D721Med (cell line): ENCODE measurements at regions not wholly inside any gene's neighbourhood (a gene's known extent, or its start where the extent isn't known, plus 50 kb on each side); places are given as distances from the start of the nearest gene placed in this dataset.

Experiments
- DNase-seq: peaks from one replicate; pipeline ENCODE4 v3.0.0; 2011; ENCODE audit warnings: low spot score; ENCODE audit not compliant: insufficient read length
- FAIRE-seq: peaks from 2 replicates; lab custom pipeline; 2011; peaks lifted over from hg19 to GRCh38; lab: Jason Lieb, UNC
- TF ChIP-seq, protein P1 (sequence below): IDR thresholded peaks from 2 replicates; pipeline ENCODE4 v1.5.1; 2012; ENCODE audit warnings: mild to moderate bottlenecking, control low read depth; ENCODE audit not compliant: insufficient read depth; ENCODE audit errors: missing control alignments

DNA sequence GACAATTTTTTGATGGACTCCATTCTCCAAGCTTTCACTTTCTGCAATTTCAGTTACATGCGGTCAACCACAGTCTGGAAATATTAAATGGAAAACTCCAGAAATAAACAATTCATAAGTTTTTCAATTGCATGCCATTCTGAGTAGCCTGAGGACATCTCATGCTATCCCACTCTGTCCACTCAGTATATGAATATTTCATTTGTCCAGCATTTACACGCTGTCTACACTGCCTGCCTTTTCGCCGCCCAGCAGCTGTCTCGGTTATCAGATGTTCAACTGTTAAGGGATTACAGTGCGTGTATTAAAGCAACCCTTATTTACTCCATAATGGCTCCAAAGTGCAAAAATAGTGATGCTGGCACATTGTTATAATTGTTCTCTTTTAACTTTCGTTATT, 116.3 kb downstream of the ADSS2 start:
- FAIRE-seq = no peak
- no peak for DNase-seq
- TF ChIP-seq, protein P1, sequence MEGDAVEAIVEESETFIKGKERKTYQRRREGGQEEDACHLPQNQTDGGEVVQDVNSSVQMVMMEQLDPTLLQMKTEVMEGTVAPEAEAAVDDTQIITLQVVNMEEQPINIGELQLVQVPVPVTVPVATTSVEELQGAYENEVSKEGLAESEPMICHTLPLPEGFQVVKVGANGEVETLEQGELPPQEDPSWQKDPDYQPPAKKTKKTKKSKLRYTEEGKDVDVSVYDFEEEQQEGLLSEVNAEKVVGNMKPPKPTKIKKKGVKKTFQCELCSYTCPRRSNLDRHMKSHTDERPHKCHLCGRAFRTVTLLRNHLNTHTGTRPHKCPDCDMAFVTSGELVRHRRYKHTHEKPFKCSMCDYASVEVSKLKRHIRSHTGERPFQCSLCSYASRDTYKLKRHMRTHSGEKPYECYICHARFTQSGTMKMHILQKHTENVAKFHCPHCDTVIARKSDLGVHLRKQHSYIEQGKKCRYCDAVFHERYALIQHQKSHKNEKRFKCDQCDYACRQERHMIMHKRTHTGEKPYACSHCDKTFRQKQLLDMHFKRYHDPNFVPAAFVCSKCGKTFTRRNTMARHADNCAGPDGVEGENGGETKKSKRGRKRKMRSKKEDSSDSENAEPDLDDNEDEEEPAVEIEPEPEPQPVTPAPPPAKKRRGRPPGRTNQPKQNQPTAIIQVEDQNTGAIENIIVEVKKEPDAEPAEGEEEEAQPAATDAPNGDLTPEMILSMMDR = no peak

DNA sequence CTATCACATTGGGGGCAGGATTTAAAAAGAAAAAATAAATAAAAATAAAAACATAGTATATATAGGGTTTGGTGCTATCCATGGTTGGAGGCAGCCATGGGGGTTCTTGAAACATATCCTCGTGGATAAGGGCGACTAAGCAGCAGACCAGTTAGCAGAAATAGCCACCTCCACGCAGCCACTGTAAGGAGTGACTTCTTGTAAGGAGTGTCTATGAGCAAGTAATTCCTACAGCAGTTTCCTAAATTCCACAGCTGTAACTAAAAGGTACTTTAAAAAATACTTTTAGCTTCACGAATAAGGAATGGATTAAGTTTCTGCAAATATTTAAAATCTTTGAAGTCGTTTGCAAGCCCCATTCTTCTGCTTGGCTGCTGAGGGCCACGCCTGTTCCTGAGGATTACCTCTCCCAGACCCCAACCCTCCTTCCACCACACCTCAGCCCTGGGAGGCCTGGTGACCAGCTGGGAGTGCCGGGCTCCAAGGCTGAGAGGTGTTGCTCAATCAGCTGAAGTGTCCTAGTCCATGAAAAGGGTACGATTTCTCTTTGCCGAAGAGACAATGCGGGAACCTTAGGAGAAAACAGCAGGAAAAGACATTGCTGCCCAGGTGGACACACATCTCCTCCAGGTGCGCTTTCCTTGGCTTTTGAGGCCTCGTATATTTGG, 115.3 kb downstream of the ADSS2 start:
- FAIRE-seq (no peak), DNase-seq (no peak)
- TF ChIP-seq, protein P1 = no peak

DNA sequence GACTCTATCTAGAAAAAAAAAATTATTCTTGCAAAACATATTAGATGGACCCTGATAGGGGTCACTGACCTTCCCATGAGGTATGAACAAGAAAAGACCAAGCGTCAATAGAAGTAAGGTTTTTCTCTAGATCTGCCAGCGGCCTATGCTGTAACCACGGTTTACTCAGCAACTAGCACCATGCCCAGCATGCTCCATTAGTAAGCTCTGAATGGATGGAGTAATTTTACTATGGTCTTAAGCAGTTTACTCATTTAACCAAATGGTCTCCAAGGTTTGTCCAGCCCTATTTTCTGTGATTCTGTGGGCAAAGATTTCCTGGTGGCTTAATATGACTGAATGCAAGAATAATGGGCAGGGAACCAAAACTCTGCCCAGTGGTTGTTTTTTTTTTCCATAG, 113.9 kb downstream of the ADSS2 start:
- DNase-seq (no peak), FAIRE-seq (no peak)
- TF ChIP-seq, protein P1 = no peak

DNA sequence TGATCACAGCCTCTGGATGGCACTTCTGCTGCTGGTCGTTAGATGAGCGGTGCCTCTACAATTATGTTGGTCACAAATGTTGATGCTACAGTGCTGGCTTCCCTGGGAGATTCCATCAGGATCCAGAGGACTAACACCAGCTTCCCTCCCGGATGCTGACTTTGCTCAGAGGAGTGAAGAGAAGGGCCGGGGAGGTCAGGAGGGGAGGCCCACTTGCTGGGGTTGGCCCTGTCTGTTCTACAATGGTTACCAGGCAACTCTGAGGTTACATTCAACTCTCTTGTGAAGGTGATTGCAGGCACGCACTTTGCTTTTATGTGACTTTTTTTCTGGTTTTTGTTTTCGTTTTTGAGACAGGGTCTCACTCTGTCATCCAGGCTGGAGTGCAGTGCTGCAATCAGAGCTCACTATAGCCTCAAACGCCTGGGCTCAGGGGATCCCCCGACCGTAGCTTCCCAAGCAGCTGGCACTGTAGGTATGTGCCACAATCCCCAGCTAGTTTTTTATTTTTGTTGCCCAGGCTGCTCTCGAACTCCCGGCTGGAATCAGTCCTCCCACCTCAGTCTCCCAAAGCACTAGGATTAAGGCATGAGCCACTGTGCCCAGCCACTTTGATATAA, 112.5 kb downstream of the ADSS2 start:
- DNase-seq = no peak
- TF ChIP-seq, protein P1 = no peak
- FAIRE-seq = no peak

DNA sequence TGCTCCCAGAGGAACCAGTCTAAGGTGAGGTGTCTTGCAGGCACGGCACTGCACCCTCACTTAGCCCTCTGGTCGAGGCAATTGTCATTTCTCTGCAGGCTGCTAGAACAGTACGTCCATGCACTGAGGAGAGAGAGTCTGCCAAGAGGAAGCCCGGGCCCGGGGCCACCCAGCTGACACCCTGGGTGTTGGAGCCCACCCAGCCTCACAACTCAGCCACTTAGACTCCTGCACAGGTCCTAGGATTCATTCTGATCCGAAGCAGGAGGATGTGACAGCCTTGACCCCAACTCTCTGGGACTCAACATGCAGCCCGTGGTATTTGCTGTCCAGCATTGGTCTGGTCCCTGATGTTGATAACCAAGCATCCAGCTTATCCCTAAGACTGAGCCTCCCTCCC, 111.9 kb downstream of the ADSS2 start:
- TF ChIP-seq, protein P1 = no peak
- no peak for DNase-seq
- no peak for FAIRE-seq

DNA sequence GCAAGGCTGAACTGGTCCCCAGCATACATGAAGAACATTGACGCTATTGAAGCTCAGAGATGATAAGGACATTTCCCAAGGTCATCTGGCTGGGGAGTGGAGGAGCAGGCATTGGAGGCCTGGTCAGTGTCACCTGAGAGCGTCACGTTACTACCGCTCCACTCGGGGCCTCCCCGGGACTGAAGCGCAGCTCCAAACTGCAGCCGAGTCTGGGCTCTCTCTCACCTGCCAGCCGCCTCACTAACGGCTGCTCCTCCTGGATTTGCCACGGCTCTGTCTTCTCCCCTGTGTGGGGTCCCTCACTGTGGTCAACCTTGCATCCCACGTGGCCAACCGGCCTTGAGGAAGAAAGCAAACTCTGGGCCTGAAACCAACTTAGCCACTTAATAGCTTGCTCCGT, 111.3 kb downstream of the ADSS2 start:
- DNase-seq = no peak
- no peak for FAIRE-seq
- TF ChIP-seq, protein P1 = no peak
